ENCODE measurements at regions not wholly inside any gene's neighbourhood (a gene's known extent, or its start where the extent isn't known, plus 50 kb on each side); places are given as distances from the start of the nearest gene placed in this dataset.
"Not testable (repeated sequence)": the region's sequence is repeated elsewhere in the genome, so short reads cannot be mapped to it uniquely, and the experiment has no call there.

DNA sequence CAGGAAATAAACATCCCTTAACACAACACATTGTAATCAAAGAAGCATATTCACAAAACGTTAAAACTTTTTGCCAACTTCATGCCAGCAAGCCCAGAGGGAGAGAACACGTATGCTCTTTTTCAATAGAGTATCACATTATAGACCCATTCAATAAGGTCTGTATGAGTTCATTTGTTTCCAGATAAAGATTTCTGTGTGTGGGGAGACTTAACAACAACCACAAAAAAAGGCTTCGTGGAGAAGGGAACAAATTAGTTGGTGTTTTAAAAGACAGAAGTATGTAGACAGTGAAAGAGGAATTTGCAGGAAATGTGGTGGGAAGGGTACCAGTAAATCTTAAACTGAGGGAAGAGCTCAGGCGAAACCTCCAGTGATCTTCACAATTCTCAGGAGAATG lies 103.4 kb downstream of the SPDYE17 start:
- not testable (repeated sequence) for DNase-seq (ENCODE audit: extremely low read depth in 1 of 11, low read depth in 9 of 11, low spot score in 4 of 11)

GRCh38 chr7:76927741-76928393 lies 104.3 kb downstream of the SPDYE17 start:
- not testable (repeated sequence) for DNase-seq (ENCODE audit: extremely low read depth in 1 of 11, low read depth in 9 of 11, low spot score in 4 of 11)

DNA sequence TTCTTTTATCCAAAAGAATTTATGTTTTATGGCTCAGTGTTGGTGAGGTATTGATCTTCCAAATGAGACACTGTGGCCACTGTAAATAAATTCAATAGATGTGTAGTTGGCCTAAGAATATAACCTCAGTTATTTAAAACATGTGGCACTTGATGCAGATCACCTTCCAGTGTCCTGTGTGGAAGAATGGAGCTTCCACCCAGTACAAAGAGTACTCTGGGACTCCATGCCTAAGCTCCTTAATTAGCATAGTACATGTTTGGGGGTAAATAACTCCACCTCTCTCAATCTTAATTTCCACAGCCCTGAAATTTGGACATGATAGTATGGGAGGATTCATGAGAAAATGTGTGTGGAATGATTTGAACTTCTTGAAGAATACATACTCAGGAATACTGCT lies 105.7 kb downstream of the SPDYE17 start:
- not testable (repeated sequence) for DNase-seq (ENCODE audit: extremely low read depth in 1 of 11, low read depth in 9 of 11, low spot score in 4 of 11)

DNA sequence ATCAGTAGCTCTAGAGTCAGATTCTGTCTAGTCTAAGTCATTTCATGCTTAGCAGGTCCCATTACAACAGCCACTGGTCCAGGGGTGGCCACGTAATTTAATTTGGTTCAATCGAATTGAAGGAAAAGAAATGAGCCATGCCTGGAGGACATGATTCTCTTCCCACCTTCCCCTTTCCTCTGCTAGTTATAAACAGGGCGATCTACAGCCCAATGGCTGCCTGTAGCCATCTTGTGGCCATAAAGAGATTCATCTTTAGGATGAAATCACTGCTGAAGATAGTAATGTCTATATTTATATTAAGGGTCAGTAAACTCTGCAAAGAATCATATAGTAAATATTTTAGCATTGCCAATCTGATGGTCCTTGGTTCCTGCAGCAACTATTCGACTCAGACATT lies 107.4 kb downstream of the SPDYE17 start:
- not testable (repeated sequence) for DNase-seq (ENCODE audit: extremely low read depth in 1 of 11, low read depth in 9 of 11, low spot score in 4 of 11)

DNA sequence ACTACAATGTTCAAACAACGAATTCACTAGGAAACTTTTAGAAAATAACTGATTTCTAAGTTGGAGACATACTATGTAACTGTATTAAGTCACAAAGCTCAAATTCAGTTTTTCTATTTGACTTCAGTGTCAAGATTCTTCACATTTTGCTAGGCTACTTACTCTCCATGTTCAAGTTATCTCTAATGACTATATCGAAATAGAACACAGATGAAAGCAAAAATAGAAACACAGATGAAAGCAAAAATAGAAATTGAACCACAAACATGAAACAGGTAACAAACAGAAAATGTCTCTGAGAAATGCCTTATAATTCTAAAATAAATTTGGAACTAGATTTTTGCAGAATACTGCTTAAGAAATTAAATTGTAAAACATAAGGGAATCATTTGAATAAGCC lies 113.5 kb downstream of the SPDYE17 start:
- DNase-seq (ENCODE audit: extremely low read depth in 1 of 11, low read depth in 9 of 11, low spot score in 4 of 11), result not testable (repeated sequence)

- not testable (repeated sequence) for DNase-seq (ENCODE audit: extremely low read depth in 1 of 11, low read depth in 9 of 11, low spot score in 4 of 11)
Measured at GRCh38 chr7:76914361-76914760, 117.8 kb downstream of the SPDYE17 start.

DNA sequence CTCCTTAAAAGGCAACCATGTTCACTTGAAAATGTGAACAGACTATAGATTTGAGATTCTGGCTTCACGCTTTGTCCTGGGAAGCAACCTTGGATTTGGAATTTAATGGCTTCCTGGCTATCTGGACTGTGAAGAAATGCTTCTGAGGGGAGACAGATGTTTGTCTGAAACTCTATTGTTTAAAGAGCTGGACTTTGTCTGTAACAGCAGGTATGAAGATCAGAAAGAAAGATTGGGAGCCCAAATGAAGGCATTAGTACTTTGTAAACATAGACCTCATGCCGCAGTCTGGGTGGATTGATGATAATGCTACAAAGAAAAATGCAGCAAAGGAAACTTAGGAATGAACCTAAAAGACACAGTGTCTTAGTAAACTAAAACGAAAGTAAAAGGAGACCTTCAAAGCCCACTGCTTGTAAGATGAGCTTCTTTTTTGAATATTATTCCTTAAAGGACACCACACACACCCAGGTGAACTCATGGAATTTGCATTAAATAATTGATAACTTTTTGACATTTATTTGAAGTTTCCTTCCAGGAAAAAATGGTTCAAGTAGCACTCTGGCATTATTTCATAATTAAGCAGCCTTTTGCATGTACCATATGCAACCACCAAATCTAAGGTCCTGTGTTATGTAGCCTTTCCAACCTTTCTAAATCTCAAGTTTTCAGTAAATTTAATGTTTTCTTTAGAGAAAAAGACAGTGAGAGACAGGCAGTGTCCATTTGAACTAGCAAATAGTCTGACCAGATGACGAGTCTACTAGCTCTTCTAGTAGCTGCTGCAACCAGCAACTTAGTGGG lies 119.9 kb downstream of the SPDYE17 start:
- DNase-seq (ENCODE audit: extremely low read depth in 1 of 11, low read depth in 9 of 11, low spot score in 4 of 11), result not testable (repeated sequence)

DNA sequence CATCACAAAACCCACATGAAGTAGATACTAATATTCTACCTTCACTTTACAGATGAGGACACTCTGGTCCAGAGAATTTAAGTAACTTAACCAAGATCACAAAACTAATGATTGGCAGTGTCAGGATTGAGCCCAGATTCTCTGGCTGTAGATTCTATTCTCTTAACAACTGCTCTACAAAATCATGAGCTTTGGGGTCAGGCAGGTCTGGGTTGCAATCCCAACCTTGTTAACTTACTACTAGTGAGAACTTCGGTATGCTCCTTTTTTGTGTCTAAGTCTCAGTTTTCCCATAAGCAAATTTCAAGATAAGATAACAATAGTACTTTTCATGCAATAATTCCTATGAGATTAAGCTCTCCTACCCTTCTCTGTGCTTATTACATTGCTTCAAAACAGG lies 127.5 kb downstream of the SPDYE17 start:
- not testable (repeated sequence) for DNase-seq (ENCODE audit: extremely low read depth in 1 of 11, low read depth in 9 of 11, low spot score in 4 of 11)

- not testable (repeated sequence) for DNase-seq (ENCODE audit: extremely low read depth in 1 of 11, low read depth in 9 of 11, low spot score in 4 of 11)
Measured at GRCh38 chr7:76901944-76902710, 130.0 kb downstream of the SPDYE17 start.

DNA sequence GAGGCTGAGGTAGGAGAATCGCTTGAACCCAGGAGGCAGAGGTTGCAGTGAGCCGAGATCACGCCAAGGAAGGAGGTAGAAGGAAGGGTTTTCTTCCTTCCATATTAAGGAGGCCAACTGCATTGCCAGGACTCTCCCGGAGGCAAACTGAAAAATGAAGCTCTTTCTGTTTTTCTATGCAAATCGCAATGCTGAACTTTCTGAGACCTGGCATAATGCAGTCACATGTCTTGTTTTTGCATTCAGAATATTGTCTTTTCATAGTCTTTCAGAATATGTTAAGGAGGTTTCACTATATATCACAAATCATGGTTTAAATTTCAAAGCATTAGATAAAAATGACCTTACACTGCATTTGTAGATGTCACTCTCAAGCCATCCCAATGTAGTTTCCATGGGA lies 133.4 kb downstream of the SPDYE17 start:
- DNase-seq (ENCODE audit: extremely low read depth in 1 of 11, low read depth in 9 of 11, low spot score in 4 of 11), result not testable (repeated sequence)

GRCh38 chr7:76897007-76897406 lies 135.2 kb downstream of the SPDYE17 start:
- DNase-seq (ENCODE audit: extremely low read depth in 1 of 11, low read depth in 9 of 11, low spot score in 4 of 11), result not testable (repeated sequence)

DNA sequence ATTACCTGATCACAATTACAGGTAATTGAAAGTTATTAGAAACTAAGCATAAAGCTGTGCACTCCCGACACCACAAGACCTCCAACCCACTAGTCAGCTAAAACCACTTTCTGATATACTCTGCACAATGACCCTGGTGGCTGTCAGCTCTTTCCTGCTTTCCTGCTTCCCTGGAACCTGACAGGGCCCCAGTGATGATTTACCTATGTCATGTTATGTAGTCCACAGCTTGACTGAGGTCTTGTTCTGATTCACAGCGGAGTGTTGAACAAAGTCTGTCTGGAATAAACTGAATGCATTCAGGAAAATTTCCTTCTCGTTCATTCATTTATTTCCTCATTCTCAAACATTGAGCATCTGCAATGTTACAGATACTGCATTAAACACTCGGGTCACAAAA lies 136.5 kb downstream of the SPDYE17 start:
- DNase-seq (ENCODE audit: extremely low read depth in 1 of 11, low read depth in 9 of 11, low spot score in 4 of 11), result not testable (repeated sequence)

DNA sequence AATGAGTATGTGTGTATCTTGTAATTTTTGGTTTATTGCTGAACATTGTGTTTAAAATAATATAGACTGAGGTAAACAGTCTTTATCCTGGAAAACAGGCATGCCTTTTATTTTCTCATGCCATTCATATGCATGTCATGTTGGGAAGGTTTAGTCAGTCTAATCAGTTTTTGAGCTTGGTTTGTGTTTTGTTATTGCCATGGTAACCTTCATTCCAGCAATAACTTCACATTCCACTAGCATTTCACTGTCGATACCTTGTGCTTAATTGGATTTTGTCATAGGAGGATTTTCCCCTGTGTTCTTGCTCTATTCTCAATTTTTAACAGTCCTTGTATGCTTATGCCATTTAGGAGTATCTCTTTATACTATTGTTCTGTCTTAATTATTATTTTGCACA lies 140.4 kb downstream of the SPDYE17 start:
- not testable (repeated sequence) for DNase-seq (ENCODE audit: extremely low read depth in 1 of 11, low read depth in 9 of 11, low spot score in 4 of 11)

- DNase-seq (ENCODE audit: extremely low read depth in 1 of 11, low read depth in 9 of 11, low spot score in 4 of 11), result not testable (repeated sequence)
Measured at GRCh38 chr7:76879733-76880288, 152.3 kb downstream of the SPDYE17 start.

DNA sequence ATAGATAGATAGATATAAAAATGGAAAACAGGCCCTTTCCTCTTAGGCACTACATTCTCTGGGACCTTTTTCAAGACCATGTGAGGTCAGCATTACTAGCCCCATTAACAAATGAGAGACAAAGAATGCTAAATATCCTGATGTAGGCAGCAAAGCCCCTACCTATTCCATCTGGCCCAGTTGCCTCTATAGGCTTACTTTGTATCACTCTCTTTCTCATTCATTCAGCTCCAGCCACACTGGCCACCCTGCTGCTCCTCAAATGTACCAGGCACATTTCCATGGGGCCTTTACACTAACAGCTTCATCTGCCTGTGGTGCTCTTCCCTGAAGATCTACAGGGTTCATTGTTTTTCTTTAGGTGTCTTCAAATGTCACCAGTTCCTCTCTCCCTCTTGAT lies 156.4 kb downstream of the SPDYE17 start:
- DNase-seq (ENCODE audit: extremely low read depth in 1 of 11, low read depth in 9 of 11, low spot score in 4 of 11), result not testable (repeated sequence)

DNA sequence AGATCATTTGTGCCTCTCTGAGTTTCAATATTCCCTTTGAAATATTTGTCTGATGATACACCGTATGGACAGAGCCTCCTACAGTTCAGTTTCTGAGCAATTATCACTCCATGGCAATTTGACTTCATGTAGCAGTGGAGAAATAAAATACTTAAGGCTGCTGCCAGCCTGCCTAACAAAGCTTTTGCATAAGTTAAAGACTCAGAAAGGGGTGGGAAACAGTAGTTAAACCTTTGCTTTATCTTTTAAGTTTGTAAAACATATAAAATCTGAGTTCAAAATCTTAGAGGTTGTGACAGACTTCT lies 161.7 kb downstream of the SPDYE17 start:
- not testable (repeated sequence) for DNase-seq (ENCODE audit: extremely low read depth in 1 of 11, low read depth in 9 of 11, low spot score in 4 of 11)

DNA sequence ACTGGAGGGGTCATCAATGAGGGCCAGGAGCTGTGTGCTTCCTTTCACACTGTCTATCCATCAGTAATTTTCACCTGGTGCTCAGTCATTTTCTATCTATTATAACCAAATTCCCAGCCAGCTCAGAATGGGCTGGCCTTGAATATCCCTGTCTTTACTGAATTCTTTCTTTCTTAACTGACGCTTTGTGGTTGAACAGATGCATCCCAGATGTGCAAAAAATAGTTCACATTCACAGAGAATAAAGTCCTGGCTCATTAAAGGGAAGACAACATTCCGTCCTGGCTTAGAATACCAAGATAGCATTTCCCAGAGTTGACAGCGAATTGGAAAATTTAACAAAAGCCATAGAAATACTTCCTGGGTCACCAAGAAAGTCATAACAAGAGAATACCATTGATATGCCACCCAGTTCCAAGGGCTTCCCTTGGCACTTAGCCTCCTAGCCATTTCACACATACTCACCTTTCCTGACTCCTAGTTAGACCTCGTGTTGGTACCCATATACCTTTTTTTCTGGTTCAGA lies 164.7 kb downstream of the SPDYE17 start:
- DNase-seq (ENCODE audit: extremely low read depth in 1 of 11, low read depth in 9 of 11, low spot score in 4 of 11), result not testable (repeated sequence)

DNA sequence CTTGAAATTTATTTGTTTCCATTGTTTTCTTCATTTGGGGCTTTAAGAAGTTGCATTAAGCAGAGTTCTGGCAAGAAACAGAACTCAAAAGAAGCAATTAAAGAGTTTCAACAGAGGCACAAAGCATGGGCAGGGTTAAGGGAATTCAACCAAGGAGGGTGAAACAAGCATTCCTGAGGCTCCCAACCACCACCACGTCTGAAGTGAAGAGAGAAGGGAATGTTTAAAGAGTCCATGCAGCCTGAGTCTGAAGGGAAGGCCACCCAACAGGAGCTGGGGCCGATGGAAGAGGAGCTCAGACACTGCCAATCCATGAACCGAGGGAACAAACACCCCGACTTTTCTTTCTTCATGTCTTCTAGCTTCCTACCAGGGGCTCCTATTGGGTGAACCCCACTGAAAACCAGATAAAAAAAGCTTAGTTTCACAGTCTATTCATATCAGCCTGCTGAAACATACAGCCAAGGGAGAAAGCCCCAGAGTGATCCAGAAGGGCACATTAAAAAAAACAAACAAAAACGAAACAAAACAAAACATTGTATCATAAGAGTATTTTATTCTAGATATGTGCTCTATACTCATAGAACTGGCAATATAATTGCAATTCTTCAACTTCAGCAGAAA lies 168.9 kb downstream of the SPDYE17 start:
- DNase-seq (ENCODE audit: extremely low read depth in 1 of 11, low read depth in 9 of 11, low spot score in 4 of 11), result not testable (repeated sequence)

DNA sequence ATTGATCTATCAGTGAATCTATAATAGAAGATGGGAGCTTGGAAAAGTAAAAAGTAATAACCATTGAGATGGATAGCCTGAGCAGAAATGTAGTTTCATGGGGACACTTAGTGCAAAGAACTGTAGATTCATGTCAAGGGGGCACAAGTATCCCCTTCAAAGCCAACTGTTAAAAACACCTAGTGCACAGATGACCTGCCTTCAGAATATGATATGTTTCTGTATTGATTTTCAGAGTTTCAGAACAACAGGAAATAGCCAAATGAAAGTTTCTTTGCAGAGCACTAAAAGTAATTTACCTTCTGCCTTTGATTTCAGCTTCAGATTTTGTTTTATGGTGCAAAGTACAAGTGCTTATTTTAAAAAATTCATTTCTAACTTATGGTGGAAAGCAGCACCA lies 169.9 kb downstream of the SPDYE17 start:
- DNase-seq (ENCODE audit: extremely low read depth in 1 of 11, low read depth in 9 of 11, low spot score in 4 of 11), result not testable (repeated sequence)
